SK-N-SH (cell line): ENCODE measurements at regions not wholly inside any gene's neighbourhood (a gene's known extent, or its start where the extent isn't known, plus 50 kb on each side); places are given as distances from the start of the nearest gene placed in this dataset.

ENCODE experiments used
- CTCF ChIP-seq: fragments of 200-600 bp; sonication (generic); IDR thresholded peaks from 2 replicates; pipeline ENCODE4 v1.6.1; 2017; ENCODE audit warnings: antibody characterized with exemption, mild to moderate bottlenecking, moderate library complexity
- EZH2phosphoT487 ChIP-seq: fragments of 200-600 bp; sonication (generic); IDR thresholded peaks from 2 replicates; pipeline ENCODE4 v1.6.1; 2017; ENCODE audit warnings: low read depth, mixed run types, mild to moderate bottlenecking, antibody characterized with exemption, moderate library complexity, borderline replicate concordance
- GABPA ChIP-seq: IDR thresholded peaks from 2 replicates; pipeline ENCODE4 v1.4.0; 2012; ENCODE audit warnings: low read depth, mild to moderate bottlenecking
- NRF1 ChIP-seq: IDR thresholded peaks from 2 replicates; pipeline ENCODE4 v1.6.1; 2012; ENCODE audit warnings: low read depth, mild to moderate bottlenecking, low read length
- RAD21 ChIP-seq: IDR thresholded peaks from 2 replicates; pipeline ENCODE4 v1.6.1; 2012; ENCODE audit warnings: mild to moderate bottlenecking, low read length
- RCOR1 ChIP-seq: fragments of 150-350 bp; IDR thresholded peaks from 2 replicates; pipeline ENCODE4 v1.6.1; 2017; ENCODE audit warnings: antibody characterized with exemption, low read length
- RFX5 ChIP-seq: IDR thresholded peaks from 2 replicates; pipeline ENCODE4 v1.6.1; 2012; ENCODE audit warnings: mild to moderate bottlenecking, improper control_type of control experiment, low read length
- TAF1 ChIP-seq: IDR thresholded peaks from 2 replicates; pipeline ENCODE4 v1.6.1; 2012; ENCODE audit warnings: low read depth, mild to moderate bottlenecking, low read length, moderate library complexity, borderline replicate concordance
- YY1 ChIP-seq: IDR thresholded peaks from 2 replicates; pipeline ENCODE4 v1.4.0; 2012; ENCODE audit warnings: low read depth, mild to moderate bottlenecking
- TF ChIP-seq, protein P1 (sequence below): fragments of 150-350 bp; IDR thresholded peaks from 2 replicates; pipeline ENCODE4 v1.6.1; 2016; ENCODE audit warnings: mild to moderate bottlenecking, low read depth, low read length

- TF ChIP-seq CTCF (no peak), NRF1 (no peak), RCOR1 (no peak), RAD21 (no peak), YY1 (no peak), RFX5 (no peak), EZH2phosphoT487 (no peak), TAF1 (no peak), GABPA (no peak)
- TF ChIP-seq, protein P1, sequence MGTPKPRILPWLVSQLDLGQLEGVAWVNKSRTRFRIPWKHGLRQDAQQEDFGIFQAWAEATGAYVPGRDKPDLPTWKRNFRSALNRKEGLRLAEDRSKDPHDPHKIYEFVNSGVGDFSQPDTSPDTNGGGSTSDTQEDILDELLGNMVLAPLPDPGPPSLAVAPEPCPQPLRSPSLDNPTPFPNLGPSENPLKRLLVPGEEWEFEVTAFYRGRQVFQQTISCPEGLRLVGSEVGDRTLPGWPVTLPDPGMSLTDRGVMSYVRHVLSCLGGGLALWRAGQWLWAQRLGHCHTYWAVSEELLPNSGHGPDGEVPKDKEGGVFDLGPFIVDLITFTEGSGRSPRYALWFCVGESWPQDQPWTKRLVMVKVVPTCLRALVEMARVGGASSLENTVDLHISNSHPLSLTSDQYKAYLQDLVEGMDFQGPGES, result no peak
Measured at GRCh38 chrX:952816-953215, 259.6 kb downstream of the CRLF2 start.
